Omental fat pad (tissue), 3 donors: ENCODE measurements at regions not wholly inside any gene's neighbourhood (a gene's known extent, or its start where the extent isn't known, plus 50 kb on each side); places are given as distances from the start of the nearest gene placed in this dataset.

Experiments
- ATAC-seq: fragments of 150-250 bp; one replicate; pipeline ENCODE4 v1.9.1; 2016; ENCODE audit warnings: mild to moderate bottlenecking, moderate library complexity; ENCODE audit not compliant: low FRiP score
- DNase-seq: peaks from one replicate; pipeline ENCODE4 v3.0.0-alpha.2; 2019; ENCODE audit warnings: low spot score
- TF ChIP-seq, protein P1 (sequence below), 3 donors: fragments of 450-650 bp; IDR thresholded peaks; one replicate each; pipeline ENCODE4 v1.5.1; 2016 to 2017; ENCODE audit warnings: antibody characterized with exemption in 3 of 3, mild to moderate bottlenecking in 3 of 3, moderate library complexity in 2 of 3

DNA sequence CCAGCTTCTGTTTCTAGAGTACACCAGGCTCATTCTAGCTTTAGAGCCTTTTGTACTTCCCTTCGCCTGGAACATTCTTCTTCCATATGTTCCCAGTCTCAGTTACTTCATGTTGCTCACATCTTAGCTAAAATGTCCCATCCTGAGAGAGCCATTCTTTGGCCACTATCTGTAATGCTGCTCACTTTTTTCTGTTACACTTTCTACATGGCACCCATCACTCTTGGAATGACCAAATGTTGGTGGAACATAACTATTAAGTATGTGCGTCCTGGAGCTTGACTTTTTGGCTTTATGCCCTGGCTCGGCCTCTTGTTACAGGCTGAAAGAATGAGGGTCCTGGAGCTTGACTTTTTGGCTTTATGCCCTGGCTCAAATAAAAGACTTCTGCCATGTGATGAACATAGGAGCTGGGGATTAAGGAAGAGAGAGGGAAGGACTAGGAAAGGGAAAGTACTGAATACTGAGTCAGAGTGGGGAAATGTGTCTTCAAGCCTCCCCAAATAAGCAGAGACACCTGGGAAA lies 442.9 kb upstream of the ATP2B1 start:
- DNase-seq, result no peak
- ATAC-seq, result no peak
- TF ChIP-seq, protein P1, sequence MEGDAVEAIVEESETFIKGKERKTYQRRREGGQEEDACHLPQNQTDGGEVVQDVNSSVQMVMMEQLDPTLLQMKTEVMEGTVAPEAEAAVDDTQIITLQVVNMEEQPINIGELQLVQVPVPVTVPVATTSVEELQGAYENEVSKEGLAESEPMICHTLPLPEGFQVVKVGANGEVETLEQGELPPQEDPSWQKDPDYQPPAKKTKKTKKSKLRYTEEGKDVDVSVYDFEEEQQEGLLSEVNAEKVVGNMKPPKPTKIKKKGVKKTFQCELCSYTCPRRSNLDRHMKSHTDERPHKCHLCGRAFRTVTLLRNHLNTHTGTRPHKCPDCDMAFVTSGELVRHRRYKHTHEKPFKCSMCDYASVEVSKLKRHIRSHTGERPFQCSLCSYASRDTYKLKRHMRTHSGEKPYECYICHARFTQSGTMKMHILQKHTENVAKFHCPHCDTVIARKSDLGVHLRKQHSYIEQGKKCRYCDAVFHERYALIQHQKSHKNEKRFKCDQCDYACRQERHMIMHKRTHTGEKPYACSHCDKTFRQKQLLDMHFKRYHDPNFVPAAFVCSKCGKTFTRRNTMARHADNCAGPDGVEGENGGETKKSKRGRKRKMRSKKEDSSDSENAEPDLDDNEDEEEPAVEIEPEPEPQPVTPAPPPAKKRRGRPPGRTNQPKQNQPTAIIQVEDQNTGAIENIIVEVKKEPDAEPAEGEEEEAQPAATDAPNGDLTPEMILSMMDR (IDR thresholded peaks at IDR 0.05), result no peak

- TF ChIP-seq, protein P1 (IDR thresholded peaks at IDR 0.05), result no peak
- ATAC-seq (no peak), DNase-seq (no peak)
Observed at GRCh38 chr12:90149453-90149852, 440.8 kb upstream of the ATP2B1 start.

DNA sequence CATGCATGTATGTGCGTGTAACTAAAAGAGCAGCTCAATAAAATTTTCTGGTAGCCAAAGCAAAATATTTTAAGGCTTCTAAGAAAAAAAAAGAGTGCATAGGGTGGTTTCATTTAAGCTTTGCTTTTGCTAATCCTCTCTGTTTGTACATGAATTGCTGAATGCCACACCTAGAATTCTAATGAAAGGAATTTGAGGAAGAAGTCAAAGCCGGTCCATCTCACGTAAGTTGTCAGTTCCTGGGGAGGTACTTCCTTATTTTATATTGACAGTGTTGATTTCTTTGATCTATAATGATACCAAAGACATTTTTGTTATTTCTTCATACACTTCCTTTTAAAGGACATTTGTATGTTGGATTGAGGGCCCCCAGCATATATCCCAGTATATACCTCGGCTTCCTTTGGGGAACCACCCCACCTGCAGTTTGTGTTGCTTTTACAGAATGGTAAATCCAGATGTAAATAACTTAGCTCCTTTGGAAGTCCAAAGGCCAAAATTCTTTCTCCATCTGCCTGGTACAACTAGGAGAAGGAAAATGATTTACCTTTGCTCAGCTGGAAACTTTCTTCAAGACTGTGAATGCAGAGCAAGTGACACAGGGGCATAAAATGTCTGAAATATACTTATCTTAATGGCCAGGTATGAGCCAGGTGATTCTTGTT lies 420.9 kb upstream of the ATP2B1 start:
- ATAC-seq, result no peak
- TF ChIP-seq, protein P1 (IDR thresholded peaks at IDR 0.05), result no peak
- no peak for DNase-seq

DNA sequence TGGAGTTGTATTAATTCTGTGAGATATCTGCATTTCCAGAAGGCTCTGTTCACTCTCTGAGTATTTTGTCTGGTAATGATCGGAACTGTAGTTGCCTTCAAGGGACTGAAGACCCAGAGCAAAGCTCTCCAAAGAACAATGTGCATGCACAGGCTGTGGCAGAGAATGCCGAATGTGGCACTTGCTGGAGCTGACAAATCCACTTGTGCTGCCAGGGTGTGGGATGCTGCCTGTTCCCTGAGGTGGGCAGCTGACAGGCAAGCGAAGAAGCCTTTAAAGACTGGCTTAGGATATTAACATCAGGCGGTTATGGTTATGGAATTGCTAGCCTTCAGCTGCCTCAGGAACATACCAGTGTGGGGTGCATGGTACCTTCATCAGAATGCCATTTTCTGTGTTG lies 419.9 kb upstream of the ATP2B1 start:
- no peak for ATAC-seq

GRCh38 chr12:90126125-90126524 lies 417.5 kb upstream of the ATP2B1 start:
- no peak for DNase-seq
- no peak for ATAC-seq
- TF ChIP-seq, protein P1 (IDR thresholded peaks at IDR 0.05), result no peak

More for the DNA sequence above, 419.9 kb upstream of the ATP2B1 start:
- TF ChIP-seq, protein P1 (IDR thresholded peaks at IDR 0.05), result no peak
- no peak for DNase-seq

DNA sequence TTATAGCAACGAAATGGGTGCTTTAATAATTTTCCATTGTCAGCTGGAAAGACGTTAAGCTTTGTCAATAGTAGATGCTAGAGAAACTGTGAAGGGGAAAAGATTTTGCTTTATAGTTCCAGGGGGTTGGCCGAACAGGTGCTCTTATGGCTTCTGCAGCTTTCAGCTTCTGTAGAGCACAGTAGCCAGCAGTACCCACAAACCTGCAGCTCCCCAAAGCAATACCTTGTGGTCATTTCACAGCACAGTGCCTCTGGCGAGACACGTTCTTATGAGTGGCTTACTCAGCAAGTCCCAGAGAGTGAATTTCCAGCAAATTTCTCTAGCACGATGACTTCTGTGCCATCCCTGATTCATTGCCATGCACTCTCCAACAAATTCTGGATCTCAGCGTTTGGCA lies 416.3 kb upstream of the ATP2B1 start:
- DNase-seq (no peak), ATAC-seq (no peak)
- TF ChIP-seq, protein P1 (IDR thresholded peaks at IDR 0.05), result no peak

GRCh38 chr12:90124289-90124688 lies 415.7 kb upstream of the ATP2B1 start:
- DNase-seq, result no peak
- ATAC-seq, result no peak
- TF ChIP-seq, protein P1 (IDR thresholded peaks at IDR 0.05), result no peak
